Osteoblast (primary cell): ENCODE measurements at regions not wholly inside any gene's neighbourhood (a gene's known extent, or its start where the extent isn't known, plus 50 kb on each side); places are given as distances from the start of the nearest gene placed in this dataset.

Source experiments
- DNase-seq: peaks from one replicate; pipeline ENCODE4 v3.0.0; 2011; ENCODE audit warnings: low spot score, mixed read lengths; ENCODE audit not compliant: insufficient read length; ENCODE audit errors: missing footprints
- H2AFZ ChIP-seq: 2 replicates; pipeline ENCODE4 v1.6.0; 2011; ENCODE audit warnings: mild to moderate bottlenecking, low read length
- H3K27ac ChIP-seq: 2 replicates; pipeline ENCODE4 v1.5.1; 2011; ENCODE audit warnings: mild to moderate bottlenecking, low read depth, low read length, moderate library complexity
- H3K27me3 ChIP-seq: 2 replicates; pipeline ENCODE4 v1.6.0; 2012; ENCODE audit warnings: mild to moderate bottlenecking, control low read depth, inconsistent platforms, low read length, moderate library complexity; ENCODE audit not compliant: insufficient read depth
- H3K36me3 ChIP-seq: 2 replicates; pipeline ENCODE4 v1.5.1; 2011; ENCODE audit warnings: mild to moderate bottlenecking, low read length, control low read depth, moderate library complexity; ENCODE audit not compliant: insufficient read depth
- H3K4me1 ChIP-seq: 2 replicates; pipeline ENCODE4 v1.5.1; 2011; ENCODE audit warnings: mild to moderate bottlenecking, low read length, control low read depth, moderate library complexity; ENCODE audit not compliant: insufficient read depth
- H3K4me2 ChIP-seq: 2 replicates; pipeline ENCODE4 v1.6.0; 2011; ENCODE audit warnings: mild to moderate bottlenecking, low read length; ENCODE audit not compliant: insufficient read depth
- H3K4me3 ChIP-seq: fragments of 200-600 bp; sonication (generic); 3 replicates; pipeline ENCODE4 v1.5.1; 2012; ENCODE audit warnings: mild to moderate bottlenecking, low read length, inconsistent platforms; ENCODE audit not compliant: insufficient read depth
- H3K79me2 ChIP-seq: 2 replicates; pipeline ENCODE4 v1.6.0; 2012; ENCODE audit warnings: mild to moderate bottlenecking, low read length, control low read depth, inconsistent platforms; ENCODE audit not compliant: insufficient read depth
- H3K9me3 ChIP-seq: 2 replicates; pipeline ENCODE4 v1.5.1; 2011; ENCODE audit warnings: low read depth, low read length, control low read depth
- H4K20me1 ChIP-seq: 2 replicates; pipeline ENCODE4 v1.6.0; 2012; ENCODE audit warnings: mild to moderate bottlenecking, low read length, control low read depth; ENCODE audit not compliant: insufficient read depth
- CTCF ChIP-seq: IDR thresholded peaks from 2 replicates; pipeline ENCODE4 v1.5.1; 2011; ENCODE audit warnings: mild to moderate bottlenecking, low read depth, low read length, moderate library complexity; ENCODE audit errors: extremely low read depth

- no peak overlapping the region for H3K27ac ChIP-seq
- TF ChIP-seq CTCF: no peak
- H3K36me3 ChIP-seq: no peaks in the 10 kb centered on the region
- no peaks in the 10 kb centered on the region for H3K27me3 ChIP-seq
- H3K4me3 ChIP-seq: no peak overlapping the region
- no peaks in the 10 kb centered on the region for H4K20me1 ChIP-seq
- H3K4me1 ChIP-seq: no peaks in the 10 kb centered on the region
- no peaks in the 10 kb centered on the region for H3K9me3 ChIP-seq
- H3K79me2 ChIP-seq: no peaks in the 10 kb centered on the region
- DNase-seq: no peak
- no peak overlapping the region for H3K4me2 ChIP-seq
- H2AFZ ChIP-seq: no peak overlapping the region
Observed at GRCh38 chrX:42128587-42128986, 205.2 kb upstream of the CASK start.

- Histone ChIP-seq H3K9me3 (no peaks in the 10 kb centered on the region), H3K4me3 (no peak overlapping the region), H3K79me2 (no peaks in the 10 kb centered on the region), H3K27me3 (no peaks in the 10 kb centered on the region), H3K4me2 (no peak overlapping the region), H2AFZ (no peak overlapping the region), H4K20me1 (no peaks in the 10 kb centered on the region), H3K4me1 (no peaks in the 10 kb centered on the region), H3K36me3 (no peaks in the 10 kb centered on the region), H3K27ac (no peak overlapping the region)
- DNase-seq: no peak
- TF ChIP-seq CTCF: no peak
Observed at GRCh38 chrX:42128020-42128419, 204.7 kb upstream of the CASK start.

GRCh38 chrX:42127563-42127962 is 204.2 kb upstream of the CASK start:
- Histone ChIP-seq H3K79me2 (no peaks in the 10 kb centered on the region), H3K27ac (no peak overlapping the region), H3K4me3 (no peak overlapping the region), H3K27me3 (no peaks in the 10 kb centered on the region), H3K4me2 (no peak overlapping the region), H3K4me1 (no peaks in the 10 kb centered on the region), H3K9me3 (no peaks in the 10 kb centered on the region), H2AFZ (no peak overlapping the region), H4K20me1 (no peaks in the 10 kb centered on the region), H3K36me3 (no peaks in the 10 kb centered on the region)
- TF ChIP-seq CTCF: no peak
- DNase-seq: no peak

- TF ChIP-seq CTCF: no peak
- Histone ChIP-seq H2AFZ (no peak overlapping the region), H3K4me3 (no peak overlapping the region), H3K9me3 (no peaks in the 10 kb centered on the region), H3K36me3 (no peaks in the 10 kb centered on the region), H3K4me1 (no peaks in the 10 kb centered on the region), H3K4me2 (no peak overlapping the region), H4K20me1 (no peaks in the 10 kb centered on the region), H3K27me3 (no peaks in the 10 kb centered on the region), H3K27ac (no peak overlapping the region), H3K79me2 (no peaks in the 10 kb centered on the region)
- DNase-seq: no peak
Observed at GRCh38 chrX:42123369-42123768, 200.0 kb upstream of the CASK start.
